Activated CD4-positive, alpha-beta T cell treated with anti-CD3 and anti-CD28 coated beads for 36 hours (primary cell): ENCODE measurements at regions not wholly inside any gene's neighbourhood (a gene's known extent, or its start where the extent isn't known, plus 50 kb on each side); places are given as distances from the start of the nearest gene placed in this dataset.

Experiments used
- ATAC-seq: fragments of 200-7000 bp; cut with Tn5 transposase; one replicate; pipeline ENCODE4 v1.10.0; 2021; ENCODE audit warnings: mild to moderate bottlenecking, moderate library complexity
- CTCF ChIA-PET: fragments of 350-600 bp; sonication (Branson Sonifier 250); formaldehyde crosslinking; loops from one replicate; lab custom pipeline; 2021; ENCODE audit warnings: antibody characterized with exemption; lab: Charles Lee
- POLR2A ChIA-PET: fragments of 350-600 bp; sonication (Branson Sonifier 250); formaldehyde crosslinking; loops from one replicate; lab custom pipeline; 2021; ENCODE audit warnings: antibody characterized with exemption, inconsistent platforms; lab: Charles Lee
- DNase-seq: peaks from one replicate; pipeline ENCODE4 v3.0.0-alpha.2; 2020
- H3K27ac Mint-ChIP-seq: one replicate; pipeline ENCODE4 v1.8.0; 2021; ENCODE audit warnings: mixed read lengths
- H3K27me3 Mint-ChIP-seq: one replicate; pipeline ENCODE4 v1.8.0; 2021; ENCODE audit warnings: mixed read lengths
- H3K36me3 Mint-ChIP-seq: one replicate; pipeline ENCODE4 v1.8.0; 2021; ENCODE audit warnings: low read depth, mixed read lengths
- H3K4me1 Mint-ChIP-seq: one replicate; pipeline ENCODE4 v1.8.0; 2021; ENCODE audit warnings: mixed read lengths
- H3K4me3 Mint-ChIP-seq: one replicate; pipeline ENCODE4 v1.8.0; 2021; ENCODE audit warnings: mild to moderate bottlenecking, moderate library complexity, mixed read lengths
- H3K9me3 Mint-ChIP-seq: one replicate; pipeline ENCODE4 v1.8.0; 2021; ENCODE audit warnings: low read depth, mixed read lengths
- intact Hi-C, 2 experiments: fragments of 100-400 bp; cut with DNase I in 1 of 2; cut with micrococcal nuclease in 1 of 2; formaldehyde crosslinking; loops; one replicate each; pipeline versions ENCODE4 v1.14.2 to v1.15.1; 2022 to 2024; cut with DNase I, micrococcal nuclease

- ChIA-PET POLR2A (no interaction called here), CTCF (no interaction called here)
- intact Hi-C loops = no loop called here
- Mint-ChIP-seq H3K27me3 (peaks cover 8% of the 10 kb centered on the region), H3K36me3 (no peaks in the 10 kb centered on the region), H3K9me3 (no peaks in the 10 kb centered on the region), H3K27ac (no peak overlapping the region), H3K4me1 (no peaks in the 10 kb centered on the region), H3K4me3 (no peak overlapping the region)
- DNase-seq = no peak
- no peak for ATAC-seq
Observed at GRCh38 chr12:112590281-112590680, 171.5 kb downstream of the PTPN11 start.

- Mint-ChIP-seq H3K36me3 (no peaks in the 10 kb centered on the region), H3K27me3 (peaks cover 9% of the 10 kb centered on the region), H3K27ac (no peak overlapping the region), H3K4me1 (no peaks in the 10 kb centered on the region), H3K9me3 (no peaks in the 10 kb centered on the region), H3K4me3 (no peak overlapping the region)
- intact Hi-C loops = no loop called here
- no peak for ATAC-seq
- no peak for DNase-seq
- ChIA-PET POLR2A (no interaction called here), CTCF (no interaction called here)
Observed at GRCh38 chr12:112591488-112591887, 172.7 kb downstream of the PTPN11 start.

- CTCF ChIA-PET = interaction anchor here (0.7 kb wide), 1 partner anchor 269 kb away, joined by 3 read pairs; no protein-coding TSS in a partner anchor
- Mint-ChIP-seq H3K36me3 (no peaks in the 10 kb centered on the region), H3K4me3 (no peak overlapping the region), H3K27me3 (peaks cover 22% of the 10 kb centered on the region), H3K4me1 (no peaks in the 10 kb centered on the region), H3K9me3 (no peaks in the 10 kb centered on the region), H3K27ac (no peak overlapping the region)
- DNase-seq (no peak), ATAC-seq (no peak)
- POLR2A ChIA-PET = no interaction called here
- intact Hi-C loops = no loop called here
Observed at GRCh38 chr12:112595410-112595809, 176.7 kb downstream of the PTPN11 start.

GRCh38 chr12:112597986-112598385 lies 179.2 kb downstream of the PTPN11 start:
- no peaks in the 10 kb centered on the region for H3K4me1 Mint-ChIP-seq
- H3K36me3 Mint-ChIP-seq = no peaks in the 10 kb centered on the region
- POLR2A ChIA-PET = no interaction called here
- CTCF ChIA-PET = no interaction called here
- intact Hi-C loops = no loop called here
- no peak overlapping the region for H3K4me3 Mint-ChIP-seq
- H3K9me3 Mint-ChIP-seq = no peaks in the 10 kb centered on the region
- no peak for ATAC-seq
- no peak overlapping the region for H3K27ac Mint-ChIP-seq
- DNase-seq = no peak
- peaks cover 22% of the 10 kb centered on the region for H3K27me3 Mint-ChIP-seq

- ATAC-seq = no peak
- intact Hi-C loops = no loop called here
- Mint-ChIP-seq H3K36me3 (no peaks in the 10 kb centered on the region), H3K4me1 (no peaks in the 10 kb centered on the region), H3K27ac (no peak overlapping the region), H3K27me3 (peaks cover 23% of the 10 kb centered on the region), H3K4me3 (no peak overlapping the region), H3K9me3 (no peaks in the 10 kb centered on the region)
- CTCF ChIA-PET = no interaction called here
- POLR2A ChIA-PET = no interaction called here
- no peak for DNase-seq
Observed at GRCh38 chr12:112598626-112599025, 179.9 kb downstream of the PTPN11 start.

GRCh38 chr12:112599871-112600270 lies 181.1 kb downstream of the PTPN11 start:
- H3K9me3 Mint-ChIP-seq = no peaks in the 10 kb centered on the region
- DNase-seq (no peak), ATAC-seq (no peak)
- no peaks in the 10 kb centered on the region for H3K4me1 Mint-ChIP-seq
- CTCF ChIA-PET = interaction anchor here (0.7 kb wide), 1 partner anchor 878 kb away, joined by 3 read pairs; no protein-coding TSS in a partner anchor
- intact Hi-C loops = no loop called here
- H3K36me3 Mint-ChIP-seq = no peaks in the 10 kb centered on the region
- POLR2A ChIA-PET = no interaction called here
- no peak overlapping the region for H3K27ac Mint-ChIP-seq
- H3K4me3 Mint-ChIP-seq = no peak overlapping the region
- H3K27me3 Mint-ChIP-seq = peaks cover 26% of the 10 kb centered on the region

- ATAC-seq = no peak
- DNase-seq = no peak
- Mint-ChIP-seq H3K27ac (no peak overlapping the region), H3K36me3 (no peaks in the 10 kb centered on the region), H3K4me1 (no peaks in the 10 kb centered on the region), H3K27me3 (peaks cover 25% of the 10 kb centered on the region), H3K9me3 (no peaks in the 10 kb centered on the region), H3K4me3 (no peak overlapping the region)
- ChIA-PET POLR2A (no interaction called here), CTCF (no interaction called here)
- intact Hi-C loops = no loop called here
Observed at GRCh38 chr12:112602150-112602549, 183.4 kb downstream of the PTPN11 start.

- peaks cover 25% of the 10 kb centered on the region for H3K27me3 Mint-ChIP-seq
- H3K9me3 Mint-ChIP-seq = no peaks in the 10 kb centered on the region
- DNase-seq (no peak), ATAC-seq (no peak)
- POLR2A ChIA-PET = no interaction called here
- intact Hi-C loops = no loop called here
- no peaks in the 10 kb centered on the region for H3K36me3 Mint-ChIP-seq
- no peak overlapping the region for H3K4me3 Mint-ChIP-seq
- no peak overlapping the region for H3K27ac Mint-ChIP-seq
- CTCF ChIA-PET = no interaction called here
- no peaks in the 10 kb centered on the region for H3K4me1 Mint-ChIP-seq
Observed at GRCh38 chr12:112606611-112607365, 184.8 kb upstream of the RPH3A start.

GRCh38 chr12:112607427-112607826 lies 184.1 kb upstream of the RPH3A start:
- ATAC-seq = no peak
- Mint-ChIP-seq H3K27me3 (peaks cover 25% of the 10 kb centered on the region), H3K4me3 (no peak overlapping the region), H3K9me3 (no peaks in the 10 kb centered on the region), H3K27ac (no peak overlapping the region), H3K4me1 (no peaks in the 10 kb centered on the region), H3K36me3 (no peaks in the 10 kb centered on the region)
- ChIA-PET CTCF (no interaction called here), POLR2A (no interaction called here)
- DNase-seq = no peak
- intact Hi-C loops = no loop called here

- ChIA-PET POLR2A (no interaction called here), CTCF (interaction anchor here (0.8 kb wide), 1 partner anchor 289 kb away, joined by 4 read pairs; no protein-coding TSS in a partner anchor)
- Mint-ChIP-seq H3K4me1 (no peaks in the 10 kb centered on the region), H3K27ac (no peak overlapping the region), H3K4me3 (no peak overlapping the region), H3K9me3 (no peaks in the 10 kb centered on the region), H3K36me3 (no peaks in the 10 kb centered on the region), H3K27me3 (peaks cover 20% of the 10 kb centered on the region)
- ATAC-seq (no peak), DNase-seq (no peak)
- intact Hi-C loops = no loop called here
Observed at GRCh38 chr12:112611908-112612307, 179.6 kb upstream of the RPH3A start.

GRCh38 chr12:112615196-112615595 lies 176.4 kb upstream of the RPH3A start:
- intact Hi-C loops = no loop called here
- no peaks in the 10 kb centered on the region for H3K9me3 Mint-ChIP-seq
- H3K4me1 Mint-ChIP-seq = no peaks in the 10 kb centered on the region
- no peak overlapping the region for H3K4me3 Mint-ChIP-seq
- H3K36me3 Mint-ChIP-seq = no peaks in the 10 kb centered on the region
- ChIA-PET CTCF (interaction anchor here (0.6 kb wide), 1 partner anchor 66 kb away, joined by 3 read pairs; no protein-coding TSS in a partner anchor), POLR2A (no interaction called here)
- peaks cover 19% of the 10 kb centered on the region for H3K27me3 Mint-ChIP-seq
- no peak overlapping the region for H3K27ac Mint-ChIP-seq
- ATAC-seq (no peak), DNase-seq (no peak)

GRCh38 chr12:112616469-112617152 lies 174.9 kb upstream of the RPH3A start:
- intact Hi-C loops = no loop called here
- POLR2A ChIA-PET = no interaction called here
- Mint-ChIP-seq H3K27ac (no peak overlapping the region), H3K4me1 (no peaks in the 10 kb centered on the region), H3K36me3 (no peaks in the 10 kb centered on the region), H3K27me3 (peaks cover 20% of the 10 kb centered on the region), H3K4me3 (no peak overlapping the region), H3K9me3 (no peaks in the 10 kb centered on the region)
- ATAC-seq (no peak), DNase-seq (no peak)
- CTCF ChIA-PET = interaction anchor here (0.8 kb wide), 1 partner anchor 38 kb away, joined by 3 read pairs; no protein-coding TSS in a partner anchor
